ENCODE measurements at regions not wholly inside any gene's neighbourhood (a gene's known extent, or its start where the extent isn't known, plus 50 kb on each side); places are given as distances from the start of the nearest gene placed in this dataset.
"Not testable (repeated sequence)": the region's sequence is repeated elsewhere in the genome, so short reads cannot be mapped to it uniquely, and the experiment has no call there.

DNA sequence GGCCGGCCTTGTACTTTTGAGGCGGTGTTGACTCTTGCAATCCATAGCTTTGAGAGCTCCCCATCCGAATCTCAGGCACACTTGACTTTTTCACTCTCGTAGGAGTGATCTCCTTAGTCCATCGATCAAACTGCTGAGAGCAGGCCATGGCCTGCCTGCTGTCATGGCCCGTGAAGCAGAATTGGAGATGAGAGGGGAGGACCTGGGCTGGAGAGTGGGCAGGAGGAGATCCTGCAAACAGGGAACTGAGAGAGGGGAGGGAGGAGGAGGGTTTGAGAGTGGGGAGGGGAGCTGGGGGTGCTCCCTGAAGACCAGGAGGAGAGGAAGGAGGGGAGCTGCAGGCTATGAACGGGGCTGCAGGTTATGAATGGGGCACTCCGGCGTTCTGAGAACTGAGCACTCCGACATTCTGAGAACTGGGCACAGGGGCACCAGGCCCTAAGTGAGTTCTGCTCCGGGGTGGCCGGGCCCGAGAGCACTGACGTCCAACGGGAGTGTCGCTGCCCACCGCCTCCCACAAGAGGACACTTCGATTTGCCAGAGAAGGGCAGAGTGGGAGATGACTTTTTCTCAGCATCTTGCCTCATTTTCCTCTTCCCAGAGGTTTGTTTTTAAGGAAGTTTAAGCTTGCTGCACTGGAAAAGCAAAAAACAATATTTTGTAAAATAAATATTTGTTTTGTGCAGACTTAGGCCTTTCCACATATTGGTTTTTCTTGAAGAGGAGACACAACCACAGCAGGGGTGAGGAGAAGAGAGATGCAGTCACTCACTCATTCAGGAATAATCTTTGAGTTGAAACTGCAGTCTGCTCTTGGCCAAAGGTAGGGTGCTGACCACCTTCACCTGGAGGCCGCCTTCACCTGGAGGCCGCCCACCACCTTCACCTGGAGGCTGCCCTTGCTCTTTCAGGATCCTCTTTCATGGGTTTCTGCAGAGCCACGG is 194.2 kb downstream of the NPIPB11 start:
- not testable (repeated sequence) for H3K27me3 ChIP-seq, H3K9me3 ChIP-seq, H3K4me3 ChIP-seq, H3K4me1 ChIP-seq, H3K27ac ChIP-seq, H3K36me3 ChIP-seq
- DNase-seq: peak in 1 of 3 donors; percentile 31

GRCh38 chr16:29211456-29211855 is 195.1 kb downstream of the NPIPB11 start:
- H3K4me3 ChIP-seq, H3K27me3 ChIP-seq, H3K4me1 ChIP-seq, H3K36me3 ChIP-seq, H3K27ac ChIP-seq, H3K9me3 ChIP-seq: not testable (repeated sequence)
- peak in 1 of 3 donors; percentile 34 for DNase-seq

DNA sequence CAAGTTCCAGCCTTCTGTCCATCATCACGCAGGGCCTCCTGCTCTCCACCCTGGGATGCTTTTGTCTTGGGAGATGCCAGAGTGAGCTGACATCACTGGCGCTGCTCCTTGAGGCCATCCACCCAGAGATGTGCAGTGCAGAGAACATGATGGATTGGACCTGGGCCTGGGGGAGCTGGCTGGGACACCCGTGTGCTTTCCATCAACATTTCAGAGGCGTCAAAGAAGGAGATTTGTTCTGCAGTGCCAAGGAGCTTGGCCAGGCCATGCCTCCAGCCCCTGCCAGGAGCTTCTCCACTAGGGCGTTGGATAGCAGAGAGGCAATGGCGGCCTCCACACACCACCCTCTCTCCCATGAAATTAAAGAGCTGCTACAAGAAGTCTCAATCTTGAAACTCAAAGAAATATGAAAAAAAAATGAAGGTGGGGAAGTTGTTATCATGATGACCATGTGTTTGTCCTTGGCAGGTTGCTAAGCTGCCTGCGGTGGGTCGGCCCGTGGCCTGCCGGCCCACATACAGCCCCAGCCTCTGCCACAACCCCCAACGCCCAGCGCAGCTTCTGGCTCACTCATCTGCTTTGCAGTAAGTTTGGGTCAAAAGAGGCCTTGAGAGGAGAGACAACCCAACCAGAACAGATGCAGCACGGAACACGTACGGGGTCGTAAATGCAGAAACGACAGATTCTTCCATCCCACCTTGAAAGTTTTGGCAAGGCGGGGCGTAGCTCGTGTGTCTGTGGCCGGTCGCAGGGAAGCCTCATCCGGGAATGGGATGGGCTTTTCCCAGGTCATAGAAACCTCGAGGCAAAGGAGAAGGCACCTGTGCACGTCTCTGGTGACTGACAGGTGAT is 196.0 kb downstream of the NPIPB11 start:
- not testable (repeated sequence) for H3K36me3 ChIP-seq, H3K27ac ChIP-seq, H3K27me3 ChIP-seq, H3K4me1 ChIP-seq, H3K4me3 ChIP-seq, H3K9me3 ChIP-seq
- peak in 1 of 3 donors; percentile 11 for DNase-seq

GRCh38 chr16:29206120-29206519 is 200.4 kb downstream of the NPIPB11 start:
- H3K36me3 ChIP-seq, H3K9me3 ChIP-seq, H3K4me1 ChIP-seq, H3K27ac ChIP-seq, H3K27me3 ChIP-seq, H3K4me3 ChIP-seq: not testable (repeated sequence)
- peak in 1 of 3 donors; percentile 7 for DNase-seq

GRCh38 chr16:29205151-29205550 is 201.4 kb downstream of the NPIPB11 start:
- not testable (repeated sequence) for H3K4me3 ChIP-seq, H3K36me3 ChIP-seq, H3K27ac ChIP-seq, H3K27me3 ChIP-seq, H3K9me3 ChIP-seq, H3K4me1 ChIP-seq
- peak in 1 of 3 donors; percentile 2 for DNase-seq

- H3K27me3 ChIP-seq: no peaks in the 10 kb centered on the region
- H3K27ac ChIP-seq: no peak overlapping the region
- no peaks in the 10 kb centered on the region for H3K4me1 ChIP-seq
- H3K9me3 ChIP-seq: no peaks in the 10 kb centered on the region
- no peaks in the 10 kb centered on the region for H3K36me3 ChIP-seq
- no peak for TF ChIP-seq CTCF (IDR thresholded peaks at IDR 0.05)
- no peak for TF ChIP-seq POLR2A (IDR thresholded peaks at IDR 0.05)
- peak in 1 of 3 donors; percentile 24 for DNase-seq
- no peak overlapping the region for H3K4me3 ChIP-seq
Measured at GRCh38 chr16:29204806-29205135, 201.7 kb downstream of the NPIPB11 start.

GRCh38 chr16:29203933-29204805 is 202.3 kb downstream of the NPIPB11 start:
- not testable (repeated sequence) for H3K4me3 ChIP-seq, H3K9me3 ChIP-seq, H3K27ac ChIP-seq, H3K27me3 ChIP-seq, H3K4me1 ChIP-seq, H3K36me3 ChIP-seq
- DNase-seq: peak in 1 of 3 donors; percentile 2

- H3K27ac ChIP-seq: peak overlapping the region in 1 of 4 donors; percentile 52
- H3K4me1 ChIP-seq, H3K36me3 ChIP-seq, H3K9me3 ChIP-seq, H3K27me3 ChIP-seq, H3K4me3 ChIP-seq: not testable (repeated sequence)
- peak in 1 of 3 donors; percentile 27 for DNase-seq
Measured at GRCh38 chr16:29203046-29203932, 203.2 kb downstream of the NPIPB11 start.

DNA sequence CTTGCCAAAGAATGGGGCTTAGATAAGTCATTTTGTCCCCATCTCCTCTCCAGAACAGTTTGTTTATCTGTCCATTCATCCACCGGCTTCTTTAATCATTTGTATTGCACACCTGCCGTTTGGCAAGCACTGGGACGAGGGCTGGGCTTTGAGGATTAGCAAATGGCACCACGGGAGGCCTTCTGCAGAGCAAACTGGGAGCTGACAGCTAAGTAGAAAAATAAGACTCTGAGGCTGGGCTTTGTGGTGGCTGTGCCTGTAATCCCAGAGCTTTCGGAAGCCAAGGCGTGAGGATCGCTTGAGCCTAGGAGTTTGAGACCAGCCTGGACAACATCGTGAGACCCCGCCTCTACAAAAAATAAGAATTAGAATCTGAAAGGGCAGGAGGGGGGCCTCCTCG is 203.9 kb downstream of the NPIPB11 start:
- not testable (repeated sequence) for H3K4me3 ChIP-seq, H3K27me3 ChIP-seq, H3K36me3 ChIP-seq, H3K9me3 ChIP-seq, H3K4me1 ChIP-seq
- DNase-seq: peak in 1 of 3 donors; percentile 43
- H3K27ac ChIP-seq: peak overlapping the region in 1 of 4 donors; percentile 69

GRCh38 chr16:29202025-29202632 is 204.4 kb downstream of the NPIPB11 start:
- not testable (repeated sequence) for H3K27me3 ChIP-seq, H3K9me3 ChIP-seq, H3K36me3 ChIP-seq, H3K4me1 ChIP-seq, H3K4me3 ChIP-seq
- H3K27ac ChIP-seq: peak overlapping the region in 1 of 4 donors; percentile 69
- DNase-seq: peak in 1 of 3 donors; percentile 45

- not testable (repeated sequence) for H3K9me3 ChIP-seq, H3K4me3 ChIP-seq, H3K27me3 ChIP-seq, H3K36me3 ChIP-seq, H3K4me1 ChIP-seq
- peak overlapping the region in 1 of 4 donors; percentile 69 for H3K27ac ChIP-seq
- DNase-seq: peak in 2 of 3 donors; percentile 19 to 45
Measured at GRCh38 chr16:29201296-29202024, 205.1 kb downstream of the NPIPB11 start.
